Kidney epithelial cell (primary cell): ENCODE measurements at regions not wholly inside any gene's neighbourhood (a gene's known extent, or its start where the extent isn't known, plus 50 kb on each side); places are given as distances from the start of the nearest gene placed in this dataset.

Experiments
- DNase-seq: peaks from one replicate; pipeline ENCODE4 v3.0.0-alpha.2; 2010; ENCODE audit warnings: low read depth
- H3K27me3 ChIP-seq: 2 replicates; pipeline ENCODE4 v1.6.0; 2011; ENCODE audit warnings: low read length; ENCODE audit not compliant: control insufficient read depth, insufficient read depth
- H3K36me3 ChIP-seq: 2 replicates; pipeline ENCODE4 v1.5.1; 2011; ENCODE audit warnings: low read length; ENCODE audit not compliant: control insufficient read depth, insufficient read depth
- H3K4me3 ChIP-seq: 2 replicates; pipeline ENCODE4 v1.5.1; 2011; ENCODE audit warnings: low read depth, mild to moderate bottlenecking, control low read depth, low read length
- CTCF ChIP-seq: IDR thresholded peaks from 2 replicates; pipeline ENCODE4 v1.5.1; 2011; ENCODE audit warnings: mild to moderate bottlenecking, moderate library complexity, low read length, control low read depth, inconsistent platforms; ENCODE audit not compliant: insufficient read depth, poor library complexity, severe bottlenecking

GRCh38 chr11:70616938-70617654, 218.8 kb downstream of the CTTN start:
- no peak for DNase-seq
- no peaks in the 10 kb centered on the region for H3K27me3 ChIP-seq
- TF ChIP-seq CTCF = no peak
- H3K4me3 ChIP-seq = no peak overlapping the region
- H3K36me3 ChIP-seq = no peaks in the 10 kb centered on the region

GRCh38 chr11:70618431-70619101, 220.2 kb downstream of the CTTN start:
- TF ChIP-seq CTCF = no peak
- H3K4me3 ChIP-seq = no peak overlapping the region
- no peak for DNase-seq
- H3K36me3 ChIP-seq = no peaks in the 10 kb centered on the region
- H3K27me3 ChIP-seq = no peaks in the 10 kb centered on the region

GRCh38 chr11:70619591-70619990, 221.3 kb downstream of the CTTN start:
- Histone ChIP-seq H3K27me3 (no peaks in the 10 kb centered on the region), H3K36me3 (no peaks in the 10 kb centered on the region), H3K4me3 (no peak overlapping the region)
- TF ChIP-seq CTCF = no peak
- no peak for DNase-seq

GRCh38 chr11:70620510-70621184, 222.3 kb downstream of the CTTN start:
- H3K27me3 ChIP-seq = no peaks in the 10 kb centered on the region
- H3K36me3 ChIP-seq = no peaks in the 10 kb centered on the region
- no peak overlapping the region for H3K4me3 ChIP-seq
- no peak for TF ChIP-seq CTCF
- DNase-seq = no peak

GRCh38 chr11:70621241-70621640, 222.9 kb downstream of the CTTN start:
- DNase-seq = no peak
- H3K27me3 ChIP-seq = no peaks in the 10 kb centered on the region
- no peak for TF ChIP-seq CTCF
- H3K36me3 ChIP-seq = no peaks in the 10 kb centered on the region
- no peak overlapping the region for H3K4me3 ChIP-seq
